ENCODE measurements at regions not wholly inside any gene's neighbourhood (a gene's known extent, or its start where the extent isn't known, plus 50 kb on each side); places are given as distances from the start of the nearest gene placed in this dataset.
A peak's percentile ranks its signal among the peaks of the same experiment; 100 is the strongest.
"Not testable (repeated sequence)": the region's sequence is repeated elsewhere in the genome, so short reads cannot be mapped to it uniquely, and the experiment has no call there.

- H4K20me1 ChIP-seq (ENCODE audit: insufficient read depth, low read length): no peaks in the 10 kb centered on the region
- no peak overlapping the region for H3K4me3 ChIP-seq (ENCODE audit: insufficient read depth, low read length)
- H3K4me1 ChIP-seq (ENCODE audit: insufficient read depth, low read length): peaks cover 4% of the 10 kb centered on the region
- H3K79me2 ChIP-seq (ENCODE audit: insufficient read depth, low read length): no peaks in the 10 kb centered on the region
- no peak overlapping the region for H2AFZ ChIP-seq (ENCODE audit: low read length)
- H3K36me3 ChIP-seq (ENCODE audit: insufficient read depth, low read length): no peaks in the 10 kb centered on the region
- TF ChIP-seq, protein P1, sequence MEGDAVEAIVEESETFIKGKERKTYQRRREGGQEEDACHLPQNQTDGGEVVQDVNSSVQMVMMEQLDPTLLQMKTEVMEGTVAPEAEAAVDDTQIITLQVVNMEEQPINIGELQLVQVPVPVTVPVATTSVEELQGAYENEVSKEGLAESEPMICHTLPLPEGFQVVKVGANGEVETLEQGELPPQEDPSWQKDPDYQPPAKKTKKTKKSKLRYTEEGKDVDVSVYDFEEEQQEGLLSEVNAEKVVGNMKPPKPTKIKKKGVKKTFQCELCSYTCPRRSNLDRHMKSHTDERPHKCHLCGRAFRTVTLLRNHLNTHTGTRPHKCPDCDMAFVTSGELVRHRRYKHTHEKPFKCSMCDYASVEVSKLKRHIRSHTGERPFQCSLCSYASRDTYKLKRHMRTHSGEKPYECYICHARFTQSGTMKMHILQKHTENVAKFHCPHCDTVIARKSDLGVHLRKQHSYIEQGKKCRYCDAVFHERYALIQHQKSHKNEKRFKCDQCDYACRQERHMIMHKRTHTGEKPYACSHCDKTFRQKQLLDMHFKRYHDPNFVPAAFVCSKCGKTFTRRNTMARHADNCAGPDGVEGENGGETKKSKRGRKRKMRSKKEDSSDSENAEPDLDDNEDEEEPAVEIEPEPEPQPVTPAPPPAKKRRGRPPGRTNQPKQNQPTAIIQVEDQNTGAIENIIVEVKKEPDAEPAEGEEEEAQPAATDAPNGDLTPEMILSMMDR (IDR thresholded peaks at IDR 0.05; ENCODE audit: extremely low read depth, low read depth, low read length): no peak
- peaks cover 3% of the 10 kb centered on the region for H3K9me3 ChIP-seq (ENCODE audit: low read depth, low read length)
- no peaks in the 10 kb centered on the region for H3K27me3 ChIP-seq (ENCODE audit: insufficient read depth, low read length)
- H3K4me2 ChIP-seq (ENCODE audit: insufficient read depth, low read length): no peak overlapping the region
- no peak for DNase-seq (ENCODE audit: insufficient read length, low spot score, missing footprints)
- H3K27ac ChIP-seq (ENCODE audit: low read depth, low read length): no peak overlapping the region
Measured at GRCh38 chr13:83450591-83450990, 431.7 kb downstream of the SLITRK1 start.

- Histone ChIP-seq H4K20me1 (ENCODE audit: insufficient read depth, low read length) (no peaks in the 10 kb centered on the region), H3K36me3 (ENCODE audit: insufficient read depth, low read length) (no peaks in the 10 kb centered on the region), H3K27me3 (ENCODE audit: insufficient read depth, low read length) (no peaks in the 10 kb centered on the region), H3K27ac (ENCODE audit: low read depth, low read length) (peak overlapping the region; percentile 24), H3K9me3 (ENCODE audit: low read depth, low read length) (peaks cover 3% of the 10 kb centered on the region), H2AFZ (ENCODE audit: low read length) (peak overlapping the region; percentile 7), H3K4me1 (ENCODE audit: insufficient read depth, low read length) (peaks cover 4% of the 10 kb centered on the region), H3K4me2 (ENCODE audit: insufficient read depth, low read length) (peak overlapping the region; percentile 32), H3K79me2 (ENCODE audit: insufficient read depth, low read length) (no peaks in the 10 kb centered on the region), H3K4me3 (ENCODE audit: insufficient read depth, low read length) (no peak overlapping the region)
- DNase-seq (ENCODE audit: insufficient read length, low spot score, missing footprints): no peak
- TF ChIP-seq, protein P1 (IDR thresholded peaks at IDR 0.05; ENCODE audit: extremely low read depth, low read depth, low read length): no peak
Measured at GRCh38 chr13:83449668-83450395, 432.4 kb downstream of the SLITRK1 start.

DNA sequence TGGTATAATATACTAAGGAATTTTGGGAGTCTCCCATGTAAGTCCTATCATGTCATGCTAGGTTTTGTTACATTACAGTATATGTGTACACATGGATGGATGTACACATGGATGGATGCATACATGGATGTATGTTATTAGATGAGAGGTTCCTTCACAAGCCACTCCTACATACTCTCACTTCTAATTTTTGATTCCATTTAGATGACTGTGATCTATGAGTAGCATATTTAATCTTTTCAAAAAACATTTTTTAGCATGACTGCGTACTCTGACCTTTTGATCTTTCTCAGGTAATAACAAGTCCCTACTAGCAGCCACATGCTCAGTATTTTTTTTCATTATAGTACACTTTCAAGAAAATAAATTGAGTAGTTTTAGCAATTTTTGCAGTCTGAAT is 441.8 kb downstream of the SLITRK1 start:
- Histone ChIP-seq H4K20me1 (ENCODE audit: insufficient read depth, low read length) (no peaks in the 10 kb centered on the region), H3K4me2 (ENCODE audit: insufficient read depth, low read length) (no peak overlapping the region), H3K27ac (ENCODE audit: low read depth, low read length) (no peak overlapping the region), H3K4me1 (ENCODE audit: insufficient read depth, low read length) (no peaks in the 10 kb centered on the region), H3K27me3 (ENCODE audit: insufficient read depth, low read length) (no peaks in the 10 kb centered on the region), H3K4me3 (ENCODE audit: insufficient read depth, low read length) (no peak overlapping the region), H3K79me2 (ENCODE audit: insufficient read depth, low read length) (no peaks in the 10 kb centered on the region), H3K36me3 (ENCODE audit: insufficient read depth, low read length) (no peaks in the 10 kb centered on the region), H2AFZ (ENCODE audit: low read length) (no peak overlapping the region), H3K9me3 (ENCODE audit: low read depth, low read length) (no peaks in the 10 kb centered on the region)
- TF ChIP-seq, protein P1 (IDR thresholded peaks at IDR 0.05; ENCODE audit: extremely low read depth, low read depth, low read length): no peak
- no peak for DNase-seq (ENCODE audit: insufficient read length, low spot score, missing footprints)

DNA sequence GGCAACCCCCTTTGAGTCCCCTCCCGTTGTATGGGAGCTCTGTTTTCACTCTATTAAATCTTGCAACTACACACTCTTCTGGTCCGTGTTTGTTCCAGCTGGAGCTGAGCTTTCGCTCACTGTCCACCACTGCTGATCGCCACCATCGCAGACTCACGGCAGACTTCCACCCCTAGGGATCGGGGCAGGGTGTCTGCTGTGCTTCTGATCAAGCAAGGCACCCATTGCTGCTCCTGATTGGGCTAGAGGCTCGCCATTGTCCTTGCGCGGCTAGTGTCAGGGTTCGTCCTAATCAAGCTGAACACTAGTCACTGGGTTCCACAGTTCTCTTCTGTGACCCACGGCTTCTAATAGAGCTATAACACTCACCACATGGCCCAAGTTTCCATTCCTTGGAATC is 442.8 kb downstream of the SLITRK1 start:
- DNase-seq (ENCODE audit: insufficient read length, low spot score, missing footprints); H3K36me3 ChIP-seq (ENCODE audit: insufficient read depth, low read length); H4K20me1 ChIP-seq (ENCODE audit: insufficient read depth, low read length); H3K4me1 ChIP-seq (ENCODE audit: insufficient read depth, low read length); H3K27ac ChIP-seq (ENCODE audit: low read depth, low read length); H3K79me2 ChIP-seq (ENCODE audit: insufficient read depth, low read length); H3K27me3 ChIP-seq (ENCODE audit: insufficient read depth, low read length); H3K9me3 ChIP-seq (ENCODE audit: low read depth, low read length); H2AFZ ChIP-seq (ENCODE audit: low read length); H3K4me2 ChIP-seq (ENCODE audit: insufficient read depth, low read length); H3K4me3 ChIP-seq (ENCODE audit: insufficient read depth, low read length): not testable (repeated sequence)

All from osteoblast (primary cell).